HEK293T (cell line): ENCODE measurements at regions not wholly inside any gene's neighbourhood (a gene's known extent, or its start where the extent isn't known, plus 50 kb on each side); places are given as distances from the start of the nearest gene placed in this dataset.

Source experiments
- FOXA1 ChIP-seq: fragments of 450-650 bp; IDR thresholded peaks from 2 replicates; pipeline ENCODE4 v1.6.1; 2016; ENCODE audit warnings: mild to moderate bottlenecking
- SUZ12 ChIP-seq: fragments of 450-650 bp; IDR thresholded peaks from 2 replicates; pipeline ENCODE4 v1.6.1; 2016; ENCODE audit warnings: mild to moderate bottlenecking
- TARDBP ChIP-seq: fragments of 450-650 bp; IDR thresholded peaks from 2 replicates; pipeline ENCODE4 v1.6.1; 2016
- ZNF384 ChIP-seq: fragments of 450-650 bp; IDR thresholded peaks from 2 replicates; pipeline ENCODE4 v1.6.1; 2016

GRCh38 chr2:3008561-3008960, 369.1 kb downstream of the EIPR1 start:
- TF ChIP-seq FOXA1 (no peak), TARDBP (no peak), ZNF384 (no peak), SUZ12 (no peak)
